ENCODE measurements at regions not wholly inside any gene's neighbourhood (a gene's known extent, or its start where the extent isn't known, plus 50 kb on each side); places are given as distances from the start of the nearest gene placed in this dataset.

DNA sequence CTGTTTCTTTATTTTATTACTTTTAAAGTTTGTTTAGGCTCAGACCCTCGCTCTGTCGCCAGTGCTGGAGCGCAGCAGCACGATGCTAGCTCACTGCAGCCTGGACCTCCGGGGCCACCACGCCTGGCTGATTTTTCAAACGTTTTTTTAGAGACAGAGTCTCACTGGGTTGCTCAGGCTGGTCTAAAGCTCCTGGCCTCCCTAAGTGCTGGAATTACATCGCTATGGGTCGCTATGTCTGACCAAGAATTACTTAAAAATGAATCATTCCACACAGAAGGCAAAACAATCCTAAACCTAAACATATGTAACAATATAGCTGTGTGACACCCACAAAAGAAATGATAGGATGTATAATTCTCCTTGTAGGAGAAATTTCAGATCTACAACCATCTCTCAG lies 86.9 kb upstream of the SIMC1 start:
- TF ChIP-seq, protein P1, sequence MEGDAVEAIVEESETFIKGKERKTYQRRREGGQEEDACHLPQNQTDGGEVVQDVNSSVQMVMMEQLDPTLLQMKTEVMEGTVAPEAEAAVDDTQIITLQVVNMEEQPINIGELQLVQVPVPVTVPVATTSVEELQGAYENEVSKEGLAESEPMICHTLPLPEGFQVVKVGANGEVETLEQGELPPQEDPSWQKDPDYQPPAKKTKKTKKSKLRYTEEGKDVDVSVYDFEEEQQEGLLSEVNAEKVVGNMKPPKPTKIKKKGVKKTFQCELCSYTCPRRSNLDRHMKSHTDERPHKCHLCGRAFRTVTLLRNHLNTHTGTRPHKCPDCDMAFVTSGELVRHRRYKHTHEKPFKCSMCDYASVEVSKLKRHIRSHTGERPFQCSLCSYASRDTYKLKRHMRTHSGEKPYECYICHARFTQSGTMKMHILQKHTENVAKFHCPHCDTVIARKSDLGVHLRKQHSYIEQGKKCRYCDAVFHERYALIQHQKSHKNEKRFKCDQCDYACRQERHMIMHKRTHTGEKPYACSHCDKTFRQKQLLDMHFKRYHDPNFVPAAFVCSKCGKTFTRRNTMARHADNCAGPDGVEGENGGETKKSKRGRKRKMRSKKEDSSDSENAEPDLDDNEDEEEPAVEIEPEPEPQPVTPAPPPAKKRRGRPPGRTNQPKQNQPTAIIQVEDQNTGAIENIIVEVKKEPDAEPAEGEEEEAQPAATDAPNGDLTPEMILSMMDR (IDR thresholded peaks at IDR 0.05; ENCODE audit: insufficient read depth, low read depth, low read length): no peak
- TF ChIP-seq EZH2 (IDR thresholded peaks at IDR 0.05; ENCODE audit: insufficient read depth, low read length): no peak
